Osteocyte (in vitro differentiated cells): ENCODE measurements at regions not wholly inside any gene's neighbourhood (a gene's known extent, or its start where the extent isn't known, plus 50 kb on each side); places are given as distances from the start of the nearest gene placed in this dataset.
A peak's percentile ranks its signal among the peaks of the same experiment; 100 is the strongest.

Experiments
- DNase-seq: peaks from one replicate; pipeline ENCODE4 v3.0.0; 2021; ENCODE audit warnings: mixed read lengths; ENCODE audit not compliant: unreplicated experiment; ENCODE audit errors: extremely low spot score
- H3K27ac Mint-ChIP-seq: one replicate; pipeline ENCODE4 v1.8.0; 2021; ENCODE audit warnings: mild to moderate bottlenecking, mixed read lengths; ENCODE audit not compliant: unreplicated experiment
- H3K27me3 Mint-ChIP-seq: one replicate; pipeline ENCODE4 v1.8.0; 2021; ENCODE audit warnings: mixed read lengths; ENCODE audit not compliant: unreplicated experiment
- H3K36me3 Mint-ChIP-seq: one replicate; pipeline ENCODE4 v1.8.0; 2021; ENCODE audit warnings: mixed read lengths; ENCODE audit not compliant: unreplicated experiment
- H3K4me1 Mint-ChIP-seq: one replicate; pipeline ENCODE4 v1.8.0; 2021; ENCODE audit warnings: mixed read lengths; ENCODE audit not compliant: unreplicated experiment
- H3K4me3 Mint-ChIP-seq: one replicate; pipeline ENCODE4 v1.8.0; 2021; ENCODE audit warnings: mild to moderate bottlenecking, moderate library complexity, mixed read lengths; ENCODE audit not compliant: unreplicated experiment
- H3K9me3 Mint-ChIP-seq: one replicate; pipeline ENCODE4 v1.8.0; 2021; ENCODE audit warnings: mixed read lengths; ENCODE audit not compliant: unreplicated experiment
- CTCF ChIP-seq: fragments of 200-600 bp; sonication (generic); IDR thresholded peaks from 2 replicates; pipeline ENCODE4 v1.5.0; 2021; ENCODE audit warnings: antibody characterized with exemption, mild to moderate bottlenecking, moderate library complexity

- Mint-ChIP-seq H3K27me3 (no peaks in the 10 kb centered on the region), H3K27ac (peak overlapping the region; percentile 73), H3K4me1 (peaks cover 46% of the 10 kb centered on the region), H3K36me3 (no peaks in the 10 kb centered on the region), H3K4me3 (no peak overlapping the region), H3K9me3 (peaks cover 8% of the 10 kb centered on the region)
- no peak for TF ChIP-seq CTCF
- peak; percentile 51 for DNase-seq
Measured at GRCh38 chr14:49946320-49947141, 53.6 kb downstream of the ARF6 start.

- no peaks in the 10 kb centered on the region for H3K36me3 Mint-ChIP-seq
- peaks cover 4% of the 10 kb centered on the region for H3K9me3 Mint-ChIP-seq
- no peak overlapping the region for H3K4me3 Mint-ChIP-seq
- no peak overlapping the region for H3K27ac Mint-ChIP-seq
- peaks cover 43% of the 10 kb centered on the region for H3K4me1 Mint-ChIP-seq
- no peak for TF ChIP-seq CTCF
- no peaks in the 10 kb centered on the region for H3K27me3 Mint-ChIP-seq
- no peak for DNase-seq
Measured at GRCh38 chr14:49947506-49947905, 54.6 kb downstream of the ARF6 start.

GRCh38 chr14:49950275-49951228 lies 57.7 kb downstream of the ARF6 start:
- H3K4me3 Mint-ChIP-seq = no peak overlapping the region

GRCh38 chr14:49951229-49951607 lies 58.3 kb downstream of the ARF6 start:
- no peaks in the 10 kb centered on the region for H3K27me3 Mint-ChIP-seq
- H3K9me3 Mint-ChIP-seq = no peaks in the 10 kb centered on the region
- no peak overlapping the region for H3K4me3 Mint-ChIP-seq
- H3K27ac Mint-ChIP-seq = no peak overlapping the region
- H3K36me3 Mint-ChIP-seq = no peaks in the 10 kb centered on the region
- H3K4me1 Mint-ChIP-seq = peaks cover 39% of the 10 kb centered on the region
- DNase-seq = no peak
- no peak for TF ChIP-seq CTCF

More at GRCh38 chr14:49950275-49951228, 57.7 kb downstream of the ARF6 start:
- Mint-ChIP-seq H3K36me3 (no peaks in the 10 kb centered on the region), H3K27me3 (no peaks in the 10 kb centered on the region), H3K27ac (peak overlapping the region; percentile 66), H3K9me3 (no peaks in the 10 kb centered on the region), H3K4me1 (peaks cover 43% of the 10 kb centered on the region)
- no peak for DNase-seq
- TF ChIP-seq CTCF = no peak
